H1 (cell line): ENCODE measurements at regions not wholly inside any gene's neighbourhood (a gene's known extent, or its start where the extent isn't known, plus 50 kb on each side); places are given as distances from the start of the nearest gene placed in this dataset.

ENCODE experiments used
- CTCF ChIA-PET: fragments of 300-600 bp; sonication (Branson Sonifier 250); formaldehyde crosslinking; loops from one replicate; lab custom pipeline; 2021; ENCODE audit not compliant: partially characterized antibody; lab: Charles Lee
- POLR2A ChIA-PET: fragments of 300-600 bp; sonication (Branson Sonifier 250); formaldehyde crosslinking; loops from one replicate; lab custom pipeline; 2021; ENCODE audit warnings: inconsistent platforms; ENCODE audit not compliant: partially characterized antibody; lab: Charles Lee
- DNase-seq, 2 experiments: peaks; one replicate each; pipeline versions ENCODE4 v3.0.0 to v3.0.0-alpha.2; 2010 to 2022; ENCODE audit warnings: low spot score in 2 of 2, low read depth in 1 of 2, mixed read lengths in 1 of 2
- FAIRE-seq: peaks from 2 replicates; lab custom pipeline; 2011; peaks lifted over from hg19 to GRCh38; lab: Jason Lieb, UNC
- H2AFZ ChIP-seq: 2 replicates; pipeline ENCODE4 v1.8.1; 2012; ENCODE audit warnings: low read length, inconsistent platforms
- H2AK5ac ChIP-seq: 2 replicates; pipeline ENCODE4 v1.6.1; 2013; ENCODE audit warnings: low read depth, low read length
- H2BK120ac ChIP-seq: replicated peaks from 2 replicates; pipeline ENCODE3; 2013; ENCODE audit warnings: low read depth, low read length, inconsistent platforms
- H2BK12ac ChIP-seq: 2 replicates; pipeline ENCODE4 v1.6.1; 2013; ENCODE audit warnings: low read depth, low read length
- H2BK15ac ChIP-seq: 2 replicates; pipeline ENCODE4 v1.6.1; 2013; ENCODE audit warnings: low read length
- H2BK20ac ChIP-seq: 2 replicates; pipeline ENCODE4 v1.6.1; 2013; ENCODE audit warnings: low read length
- H2BK5ac ChIP-seq: 2 replicates; pipeline ENCODE4 v1.6.1; 2013; ENCODE audit warnings: low read depth, low read length
- H3K14ac ChIP-seq: 2 replicates; pipeline ENCODE4 v1.6.1; 2013; ENCODE audit warnings: inconsistent platforms; ENCODE audit not compliant: insufficient read length
- H3K18ac ChIP-seq: 2 replicates; pipeline ENCODE4 v1.6.1; 2013; ENCODE audit warnings: low read length; ENCODE audit errors: extremely low read depth
- H3K23ac ChIP-seq: 2 replicates; pipeline ENCODE4 v1.6.1; 2013; ENCODE audit warnings: inconsistent platforms; ENCODE audit not compliant: insufficient read length
- H3K23me2 ChIP-seq: 2 replicates; pipeline ENCODE4 v1.6.1; 2013; ENCODE audit warnings: low read depth, low read length
- H3K27ac ChIP-seq: 2 replicates; pipeline ENCODE4 v1.6.1; 2011; ENCODE audit warnings: low read depth, low read length, inconsistent platforms
- H3K27me3 ChIP-seq, 4 experiments: replicated peaks in 1 of 4; 1 replicate in 1 of 4; 2 replicates in 3 of 4; pipeline versions ENCODE4 v1.6.1 to v1.8.1; 2011 to 2013; ENCODE audit warnings: low read length in 3 of 4, mild to moderate bottlenecking in 3 of 4, inconsistent platforms in 2 of 4, mixed read lengths in 2 of 4, moderate library complexity in 1 of 4; ENCODE audit not compliant: control insufficient read depth in 3 of 4, insufficient read depth in 3 of 4; ENCODE audit errors: extremely low read depth in 1 of 4
- H3K36me3 ChIP-seq, 4 experiments: 2 replicates each; pipeline versions ENCODE4 v1.6.1 to v1.8.1; 2011 to 2013; ENCODE audit warnings: mild to moderate bottlenecking in 4 of 4, low read length in 3 of 4, moderate library complexity in 2 of 4, control low read depth in 1 of 4, inconsistent platforms in 1 of 4; ENCODE audit not compliant: insufficient read depth in 4 of 4, control insufficient read depth in 2 of 4
- H3K4ac ChIP-seq: replicated peaks from 2 replicates; pipeline ENCODE3; 2013; ENCODE audit warnings: low read length, low read depth, mixed read lengths, inconsistent platforms; ENCODE audit not compliant: insufficient read length
- H3K4me1 ChIP-seq, 4 experiments: replicated peaks in 1 of 4; 1 replicate in 1 of 4; 2 replicates in 3 of 4; pipeline versions ENCODE4 v1.6.1 to v1.8.1; 2011 to 2013; ENCODE audit warnings: low read length in 3 of 4, inconsistent platforms in 2 of 4, mixed read lengths in 1 of 4; ENCODE audit not compliant: insufficient read depth in 4 of 4, control insufficient read depth in 3 of 4
- H3K4me2 ChIP-seq, 2 experiments: 2 replicates each; pipeline versions ENCODE4 v1.6.1 to v1.8.1; 2011 to 2013; ENCODE audit warnings: low read depth in 2 of 2, low read length in 2 of 2, control low read depth in 1 of 2, inconsistent platforms in 1 of 2, mild to moderate bottlenecking in 1 of 2; ENCODE audit not compliant: insufficient read depth in 1 of 2
- H3K4me3 ChIP-seq, 4 experiments: fragments of 200-600, 300-600 bp in 1 of 4; sonication (generic), shearing (Covaris generic), sonication (Bioruptor Twin) in 1 of 4; 2 replicates each; pipeline versions ENCODE4 v1.5.1 to v1.8.1; 2011 to 2016; ENCODE audit warnings: low read length in 4 of 4, low read depth in 3 of 4, control low read depth in 2 of 4, inconsistent platforms in 2 of 4, mild to moderate bottlenecking in 2 of 4, mixed read lengths in 1 of 4, moderate library complexity in 1 of 4; ENCODE audit not compliant: insufficient read depth in 2 of 4; ENCODE audit errors: extremely low read depth in 1 of 4
- H3K56ac ChIP-seq: replicated peaks from 2 replicates; pipeline ENCODE3; 2013; ENCODE audit warnings: low read depth, mild to moderate bottlenecking, mixed read lengths, low read length, inconsistent platforms; ENCODE audit not compliant: insufficient read length
- H3K79me1 ChIP-seq: 2 replicates; pipeline ENCODE4 v1.6.1; 2013; ENCODE audit warnings: low read depth, low read length, control low read depth
- H3K79me2 ChIP-seq, 2 experiments: 2 replicates each; pipeline versions ENCODE4 v1.6.1 to v1.8.1; 2012 to 2013; ENCODE audit warnings: low read length in 2 of 2, mild to moderate bottlenecking in 2 of 2, inconsistent platforms in 1 of 2; ENCODE audit not compliant: insufficient read depth in 2 of 2, control insufficient read depth in 1 of 2
- H3K9ac ChIP-seq, 4 experiments: replicated peaks in 1 of 4; 1 replicate in 1 of 4; 2 replicates in 3 of 4; pipeline versions ENCODE4 v1.6.1 to v1.8.1; 2011 to 2013; ENCODE audit warnings: low read depth in 3 of 4, low read length in 3 of 4, control low read depth in 2 of 4, mild to moderate bottlenecking in 2 of 4, moderate library complexity in 2 of 4, inconsistent platforms in 1 of 4; ENCODE audit errors: extremely low read depth in 1 of 4
- H3K9me3 ChIP-seq, 2 experiments: 2 replicates each; pipeline versions ENCODE4 v1.6.1 to v1.8.1; 2012 to 2013; ENCODE audit warnings: mild to moderate bottlenecking in 2 of 2, moderate library complexity in 2 of 2, control low read depth in 1 of 2, inconsistent platforms in 1 of 2, low read depth in 1 of 2, low read length in 1 of 2, mixed read lengths in 1 of 2; ENCODE audit not compliant: insufficient read depth in 2 of 2
- H4K20me1 ChIP-seq, 2 experiments: replicated peaks in 1 of 2; 2 replicates each; pipeline versions ENCODE3 to v1.8.1; 2011 to 2013; ENCODE audit warnings: inconsistent platforms in 2 of 2, low read length in 2 of 2, mild to moderate bottlenecking in 1 of 2; ENCODE audit not compliant: insufficient read depth in 2 of 2, control insufficient read depth in 1 of 2
- H4K5ac ChIP-seq: 2 replicates; pipeline ENCODE4 v1.6.1; 2013; ENCODE audit warnings: low read length, low read depth, mixed read lengths, inconsistent platforms; ENCODE audit not compliant: insufficient read length
- H4K8ac ChIP-seq: 2 replicates; pipeline ENCODE4 v1.8.0; 2013; ENCODE audit warnings: mild to moderate bottlenecking, moderate library complexity, low read length, inconsistent platforms; ENCODE audit not compliant: insufficient read depth; ENCODE audit errors: extremely low read depth
- H4K91ac ChIP-seq: replicated peaks from 2 replicates; pipeline ENCODE3; 2013; ENCODE audit warnings: low read length, mixed read lengths, inconsistent platforms; ENCODE audit not compliant: insufficient read length
- BCL11A ChIP-seq, 2 experiments: IDR thresholded peaks; one replicate each; pipeline ENCODE4 v1.6.1; 2011; ENCODE audit warnings: low read depth in 2 of 2, low read length in 2 of 2, mild to moderate bottlenecking in 2 of 2
- BRCA1 ChIP-seq: IDR thresholded peaks from 2 replicates; pipeline ENCODE4 v1.6.1; 2012; ENCODE audit warnings: low read depth, low read length, improper control_type of control experiment
- CHD1 ChIP-seq: IDR thresholded peaks from 2 replicates; pipeline ENCODE4 v1.6.1; 2012; ENCODE audit warnings: low read depth, low read length, improper control_type of control experiment
- EGR1 ChIP-seq: IDR thresholded peaks from 2 replicates; pipeline ENCODE4 v1.6.1; 2011; ENCODE audit warnings: low read depth, low read length, borderline replicate concordance
- JUN ChIP-seq: IDR thresholded peaks from 2 replicates; pipeline ENCODE4 v1.6.1; 2011; ENCODE audit warnings: low read depth, mild to moderate bottlenecking, improper control_type of control experiment, low read length
- KDM1A ChIP-seq: fragments of 200-600, 300-600 bp; sonication (generic); IDR thresholded peaks from 2 replicates; pipeline ENCODE4 v1.7.1; 2016; ENCODE audit warnings: mild to moderate bottlenecking, low read length, borderline replicate concordance
- MAFK ChIP-seq: IDR thresholded peaks from 2 replicates; pipeline ENCODE4 v1.6.1; 2012; ENCODE audit warnings: low read depth, mild to moderate bottlenecking, improper control_type of control experiment, low read length
- RFX5 ChIP-seq: IDR thresholded peaks from 2 replicates; pipeline ENCODE4 v1.6.1; 2011; ENCODE audit warnings: low read depth, low read length, improper control_type of control experiment, borderline replicate concordance
- SP2 ChIP-seq: IDR thresholded peaks from 2 replicates; pipeline ENCODE4 v1.6.1; 2012; ENCODE audit warnings: mild to moderate bottlenecking, low read length, inconsistent platforms
- SUZ12 ChIP-seq: fragments of 200-600 bp; sonication (generic); IDR thresholded peaks from 2 replicates; pipeline ENCODE4 v1.6.1; 2012; ENCODE audit warnings: mild to moderate bottlenecking, inconsistent platforms, low read length, moderate library complexity, mixed read lengths
- TAF7 ChIP-seq: optimal IDR thresholded peaks from 2 replicates; pipeline ENCODE3; 2011; ENCODE audit warnings: low read depth, mild to moderate bottlenecking, inconsistent platforms, low read length, moderate library complexity, borderline replicate concordance
- WGBS, 2 experiments: shearing (Covaris generic) in 1 of 2; methylation state at CpG; one replicate each; pipeline versions ENCODE4 v1.1.6 to v1.1.7; 2013 to 2015; ENCODE audit warnings: low lambda C conversion rate in 2 of 2, mixed read lengths in 2 of 2, inconsistent platforms in 1 of 2, low coverage in 1 of 2, missing lambda C conversion rate in 1 of 2; ENCODE audit not compliant: insufficient replicate concordance in 2 of 2, insufficient coverage in 1 of 2, insufficient read length in 1 of 2; ENCODE audit errors: extremely low coverage in 1 of 2, missing lambda C conversion rate in 1 of 2; 5-methylcytosine and 5-hydroxymethylcytosine counted together
- TF ChIP-seq, protein P1 (sequence below): IDR thresholded peaks from 2 replicates; pipeline ENCODE4 v1.6.1; 2012; ENCODE audit warnings: inconsistent platforms
- TF ChIP-seq, protein P2 (sequence below): IDR thresholded peaks from 2 replicates; pipeline ENCODE4 v1.6.1; 2011; ENCODE audit warnings: low read length, improper control_type of control experiment

DNA sequence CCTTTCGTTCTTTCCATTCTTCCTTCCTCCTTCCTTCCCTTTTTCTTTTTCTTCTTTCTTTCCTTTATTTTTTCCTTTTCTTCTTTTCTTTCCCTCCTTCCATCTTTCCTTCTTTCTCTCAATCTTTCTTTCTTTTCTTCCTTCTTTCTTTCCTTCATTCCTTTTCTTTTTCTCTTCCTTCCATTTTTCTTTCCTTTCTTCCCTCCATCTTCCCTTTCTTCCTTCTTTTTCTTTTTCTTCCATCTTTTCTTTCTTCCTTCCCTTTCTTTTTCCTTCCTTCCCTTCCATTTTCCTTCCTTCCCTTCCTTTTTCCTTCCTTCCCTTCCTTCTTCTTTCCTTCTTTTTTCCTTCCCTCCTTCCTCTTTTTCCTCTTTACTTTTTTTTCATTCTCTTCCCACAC is 568.7 kb downstream of the GALR1 start:
- H3K9me3 ChIP-seq: 0 out of 4 replicates have a peak, but pooled peaks cover 0 to 9% of the 10 kb centered on the region in 2 experiments
- no peaks in the 10 kb centered on the region; a peak in 1 of 7 replicates for H3K4me1 ChIP-seq
- H2BK120ac ChIP-seq: no peak overlapping the region
- no peak overlapping the region for H3K4ac ChIP-seq
- CTCF ChIA-PET: no interaction called here
- 75% methylated on average over 1 of the region's 1 CpG; no CpG with 5 or more reads in 1 of the 2 experiments for WGBS, 2 experiments
- POLR2A ChIA-PET: no interaction called here
- H4K91ac ChIP-seq: no peak overlapping the region
- H2BK15ac ChIP-seq: no peak overlapping the region
- no peak overlapping the region for H3K27ac ChIP-seq
- H3K14ac ChIP-seq: no peak overlapping the region
- H3K56ac ChIP-seq: no peak overlapping the region
- no peaks in the 10 kb centered on the region for H3K36me3 ChIP-seq
- no peak overlapping the region for H3K23ac ChIP-seq
- DNase-seq (no peak), FAIRE-seq (no peak)
- no peak overlapping the region for H2BK12ac ChIP-seq
- TF ChIP-seq KDM1A (no peak), CHD1 (no peak), SP2 (no peak), EGR1 (no peak), SUZ12 (no peak), TAF7 (no peak), BRCA1 (no peak), BCL11A (IDR thresholded peaks at IDR 0.05; ENCODE audit: low read depth in 2 of 2, low read length in 2 of 2) (no peak), JUN (no peak), MAFK (no peak), RFX5 (no peak)
- TF ChIP-seq, protein P1, sequence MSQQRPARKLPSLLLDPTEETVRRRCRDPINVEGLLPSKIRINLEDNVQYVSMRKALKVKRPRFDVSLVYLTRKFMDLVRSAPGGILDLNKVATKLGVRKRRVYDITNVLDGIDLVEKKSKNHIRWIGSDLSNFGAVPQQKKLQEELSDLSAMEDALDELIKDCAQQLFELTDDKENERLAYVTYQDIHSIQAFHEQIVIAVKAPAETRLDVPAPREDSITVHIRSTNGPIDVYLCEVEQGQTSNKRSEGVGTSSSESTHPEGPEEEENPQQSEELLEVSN: no peak
- TF ChIP-seq, protein P2, sequence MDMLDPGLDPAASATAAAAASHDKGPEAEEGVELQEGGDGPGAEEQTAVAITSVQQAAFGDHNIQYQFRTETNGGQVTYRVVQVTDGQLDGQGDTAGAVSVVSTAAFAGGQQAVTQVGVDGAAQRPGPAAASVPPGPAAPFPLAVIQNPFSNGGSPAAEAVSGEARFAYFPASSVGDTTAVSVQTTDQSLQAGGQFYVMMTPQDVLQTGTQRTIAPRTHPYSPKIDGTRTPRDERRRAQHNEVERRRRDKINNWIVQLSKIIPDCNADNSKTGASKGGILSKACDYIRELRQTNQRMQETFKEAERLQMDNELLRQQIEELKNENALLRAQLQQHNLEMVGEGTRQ: no peak
- no peak overlapping the region for H2BK5ac ChIP-seq
- H3K27me3 ChIP-seq: no peaks in the 10 kb centered on the region
- H3K18ac ChIP-seq: no peak overlapping the region
- no peaks in the 10 kb centered on the region for H3K79me2 ChIP-seq
- H3K23me2 ChIP-seq: no peaks in the 10 kb centered on the region
- H3K4me2 ChIP-seq: no peak overlapping the region
- H2AFZ ChIP-seq: no peak overlapping the region
- H3K4me3 ChIP-seq: no peak overlapping the region
- H2BK20ac ChIP-seq: no peak overlapping the region
- H4K8ac ChIP-seq: no peak overlapping the region
- no peaks in the 10 kb centered on the region for H4K20me1 ChIP-seq
- H4K5ac ChIP-seq: no peak overlapping the region
- H2AK5ac ChIP-seq: no peak overlapping the region
- no peak overlapping the region for H3K9ac ChIP-seq
- no peaks in the 10 kb centered on the region for H3K79me1 ChIP-seq
